H1 (cell line): ENCODE measurements at regions not wholly inside any gene's neighbourhood (a gene's known extent, or its start where the extent isn't known, plus 50 kb on each side); places are given as distances from the start of the nearest gene placed in this dataset.

Source experiments
- CTCF ChIA-PET: fragments of 300-600 bp; sonication (Branson Sonifier 250); formaldehyde crosslinking; loops from one replicate; lab custom pipeline; 2021; ENCODE audit not compliant: partially characterized antibody; lab: Charles Lee
- POLR2A ChIA-PET: fragments of 300-600 bp; sonication (Branson Sonifier 250); formaldehyde crosslinking; loops from one replicate; lab custom pipeline; 2021; ENCODE audit warnings: inconsistent platforms; ENCODE audit not compliant: partially characterized antibody; lab: Charles Lee
- DNase-seq, 2 experiments: peaks; one replicate each; pipeline versions ENCODE4 v3.0.0 to v3.0.0-alpha.2; 2010 to 2022; ENCODE audit warnings: low spot score in 2 of 2, low read depth in 1 of 2, mixed read lengths in 1 of 2
- FAIRE-seq: peaks from 2 replicates; lab custom pipeline; 2011; peaks lifted over from hg19 to GRCh38; lab: Jason Lieb, UNC
- H2AFZ ChIP-seq: 2 replicates; pipeline ENCODE4 v1.8.1; 2012; ENCODE audit warnings: low read length, inconsistent platforms
- H2AK5ac ChIP-seq: 2 replicates; pipeline ENCODE4 v1.6.1; 2013; ENCODE audit warnings: low read depth, low read length
- H2BK120ac ChIP-seq: replicated peaks from 2 replicates; pipeline ENCODE3; 2013; ENCODE audit warnings: low read depth, low read length, inconsistent platforms
- H2BK12ac ChIP-seq: 2 replicates; pipeline ENCODE4 v1.6.1; 2013; ENCODE audit warnings: low read depth, low read length
- H2BK15ac ChIP-seq: 2 replicates; pipeline ENCODE4 v1.6.1; 2013; ENCODE audit warnings: low read length
- H2BK20ac ChIP-seq: 2 replicates; pipeline ENCODE4 v1.6.1; 2013; ENCODE audit warnings: low read length
- H2BK5ac ChIP-seq: 2 replicates; pipeline ENCODE4 v1.6.1; 2013; ENCODE audit warnings: low read depth, low read length
- H3K14ac ChIP-seq: 2 replicates; pipeline ENCODE4 v1.6.1; 2013; ENCODE audit warnings: inconsistent platforms; ENCODE audit not compliant: insufficient read length
- H3K18ac ChIP-seq: 2 replicates; pipeline ENCODE4 v1.6.1; 2013; ENCODE audit warnings: low read length; ENCODE audit errors: extremely low read depth
- H3K23ac ChIP-seq: 2 replicates; pipeline ENCODE4 v1.6.1; 2013; ENCODE audit warnings: inconsistent platforms; ENCODE audit not compliant: insufficient read length
- H3K23me2 ChIP-seq: 2 replicates; pipeline ENCODE4 v1.6.1; 2013; ENCODE audit warnings: low read depth, low read length
- H3K27ac ChIP-seq: 2 replicates; pipeline ENCODE4 v1.6.1; 2011; ENCODE audit warnings: low read depth, low read length, inconsistent platforms
- H3K27me3 ChIP-seq, 4 experiments: replicated peaks in 1 of 4; 1 replicate in 1 of 4; 2 replicates in 3 of 4; pipeline versions ENCODE4 v1.6.1 to v1.8.1; 2011 to 2013; ENCODE audit warnings: low read length in 3 of 4, mild to moderate bottlenecking in 3 of 4, inconsistent platforms in 2 of 4, mixed read lengths in 2 of 4, moderate library complexity in 1 of 4; ENCODE audit not compliant: control insufficient read depth in 3 of 4, insufficient read depth in 3 of 4; ENCODE audit errors: extremely low read depth in 1 of 4
- H3K36me3 ChIP-seq, 4 experiments: 2 replicates each; pipeline versions ENCODE4 v1.6.1 to v1.8.1; 2011 to 2013; ENCODE audit warnings: mild to moderate bottlenecking in 4 of 4, low read length in 3 of 4, moderate library complexity in 2 of 4, control low read depth in 1 of 4, inconsistent platforms in 1 of 4; ENCODE audit not compliant: insufficient read depth in 4 of 4, control insufficient read depth in 2 of 4
- H3K4ac ChIP-seq: replicated peaks from 2 replicates; pipeline ENCODE3; 2013; ENCODE audit warnings: low read length, low read depth, mixed read lengths, inconsistent platforms; ENCODE audit not compliant: insufficient read length
- H3K4me1 ChIP-seq, 4 experiments: replicated peaks in 1 of 4; 1 replicate in 1 of 4; 2 replicates in 3 of 4; pipeline versions ENCODE4 v1.6.1 to v1.8.1; 2011 to 2013; ENCODE audit warnings: low read length in 3 of 4, inconsistent platforms in 2 of 4, mixed read lengths in 1 of 4; ENCODE audit not compliant: insufficient read depth in 4 of 4, control insufficient read depth in 3 of 4
- H3K4me2 ChIP-seq, 2 experiments: 2 replicates each; pipeline versions ENCODE4 v1.6.1 to v1.8.1; 2011 to 2013; ENCODE audit warnings: low read depth in 2 of 2, low read length in 2 of 2, control low read depth in 1 of 2, inconsistent platforms in 1 of 2, mild to moderate bottlenecking in 1 of 2; ENCODE audit not compliant: insufficient read depth in 1 of 2
- H3K4me3 ChIP-seq, 4 experiments: fragments of 200-600, 300-600 bp in 1 of 4; sonication (generic), shearing (Covaris generic), sonication (Bioruptor Twin) in 1 of 4; 2 replicates each; pipeline versions ENCODE4 v1.5.1 to v1.8.1; 2011 to 2016; ENCODE audit warnings: low read length in 4 of 4, low read depth in 3 of 4, control low read depth in 2 of 4, inconsistent platforms in 2 of 4, mild to moderate bottlenecking in 2 of 4, mixed read lengths in 1 of 4, moderate library complexity in 1 of 4; ENCODE audit not compliant: insufficient read depth in 2 of 4; ENCODE audit errors: extremely low read depth in 1 of 4
- H3K56ac ChIP-seq: replicated peaks from 2 replicates; pipeline ENCODE3; 2013; ENCODE audit warnings: low read depth, mild to moderate bottlenecking, mixed read lengths, low read length, inconsistent platforms; ENCODE audit not compliant: insufficient read length
- H3K79me1 ChIP-seq: 2 replicates; pipeline ENCODE4 v1.6.1; 2013; ENCODE audit warnings: low read depth, low read length, control low read depth
- H3K79me2 ChIP-seq, 2 experiments: 2 replicates each; pipeline versions ENCODE4 v1.6.1 to v1.8.1; 2012 to 2013; ENCODE audit warnings: low read length in 2 of 2, mild to moderate bottlenecking in 2 of 2, inconsistent platforms in 1 of 2; ENCODE audit not compliant: insufficient read depth in 2 of 2, control insufficient read depth in 1 of 2
- H3K9ac ChIP-seq, 4 experiments: replicated peaks in 1 of 4; 1 replicate in 1 of 4; 2 replicates in 3 of 4; pipeline versions ENCODE4 v1.6.1 to v1.8.1; 2011 to 2013; ENCODE audit warnings: low read depth in 3 of 4, low read length in 3 of 4, control low read depth in 2 of 4, mild to moderate bottlenecking in 2 of 4, moderate library complexity in 2 of 4, inconsistent platforms in 1 of 4; ENCODE audit errors: extremely low read depth in 1 of 4
- H3K9me3 ChIP-seq, 2 experiments: 2 replicates each; pipeline versions ENCODE4 v1.6.1 to v1.8.1; 2012 to 2013; ENCODE audit warnings: mild to moderate bottlenecking in 2 of 2, moderate library complexity in 2 of 2, control low read depth in 1 of 2, inconsistent platforms in 1 of 2, low read depth in 1 of 2, low read length in 1 of 2, mixed read lengths in 1 of 2; ENCODE audit not compliant: insufficient read depth in 2 of 2
- H4K20me1 ChIP-seq, 2 experiments: replicated peaks in 1 of 2; 2 replicates each; pipeline versions ENCODE3 to v1.8.1; 2011 to 2013; ENCODE audit warnings: inconsistent platforms in 2 of 2, low read length in 2 of 2, mild to moderate bottlenecking in 1 of 2; ENCODE audit not compliant: insufficient read depth in 2 of 2, control insufficient read depth in 1 of 2
- H4K5ac ChIP-seq: 2 replicates; pipeline ENCODE4 v1.6.1; 2013; ENCODE audit warnings: low read length, low read depth, mixed read lengths, inconsistent platforms; ENCODE audit not compliant: insufficient read length
- H4K8ac ChIP-seq: 2 replicates; pipeline ENCODE4 v1.8.0; 2013; ENCODE audit warnings: mild to moderate bottlenecking, moderate library complexity, low read length, inconsistent platforms; ENCODE audit not compliant: insufficient read depth; ENCODE audit errors: extremely low read depth
- H4K91ac ChIP-seq: replicated peaks from 2 replicates; pipeline ENCODE3; 2013; ENCODE audit warnings: low read length, mixed read lengths, inconsistent platforms; ENCODE audit not compliant: insufficient read length
- CBX5 ChIP-seq: fragments of 300-800, 300-1000 bp; sonication (generic); IDR thresholded peaks from 2 replicates; pipeline ENCODE4 v1.7.1; 2016; ENCODE audit warnings: antibody characterized with exemption, low read length, low read depth
- EZH2 ChIP-seq: fragments of 200-600 bp; sonication (generic); IDR thresholded peaks from 2 replicates; pipeline ENCODE4 v1.7.1; 2012; ENCODE audit warnings: low read depth, mild to moderate bottlenecking, moderate library complexity, low read length, inconsistent platforms; ENCODE audit not compliant: severe bottlenecking
- FOSL1 ChIP-seq: IDR thresholded peaks from 2 replicates; pipeline ENCODE4 v1.6.1; 2011; ENCODE audit warnings: mild to moderate bottlenecking, low read depth, low read length, moderate library complexity; ENCODE audit not compliant: insufficient read depth
- RNF2 ChIP-seq: fragments of 200-900, 300-1000 bp; sonication (generic); IDR thresholded peaks from 2 replicates; pipeline ENCODE4 v1.7.1; 2016; ENCODE audit warnings: borderline replicate concordance, low read depth, mild to moderate bottlenecking, antibody characterized with exemption, low read length; ENCODE audit not compliant: poor library complexity, severe bottlenecking; ENCODE audit errors: missing control alignments
- USF2 ChIP-seq: IDR thresholded peaks from 2 replicates; pipeline ENCODE4 v1.6.1; 2011; ENCODE audit warnings: low read length, improper control_type of control experiment
- WGBS, 2 experiments: shearing (Covaris generic) in 1 of 2; methylation state at CpG; one replicate each; pipeline versions ENCODE4 v1.1.6 to v1.1.7; 2013 to 2015; ENCODE audit warnings: low lambda C conversion rate in 2 of 2, mixed read lengths in 2 of 2, inconsistent platforms in 1 of 2, low coverage in 1 of 2, missing lambda C conversion rate in 1 of 2; ENCODE audit not compliant: insufficient replicate concordance in 2 of 2, insufficient coverage in 1 of 2, insufficient read length in 1 of 2; ENCODE audit errors: extremely low coverage in 1 of 2, missing lambda C conversion rate in 1 of 2; 5-methylcytosine and 5-hydroxymethylcytosine counted together
- TF ChIP-seq, protein P1 (sequence below): IDR thresholded peaks from 2 replicates; pipeline ENCODE4 v1.6.1; 2012; ENCODE audit warnings: inconsistent platforms

DNA sequence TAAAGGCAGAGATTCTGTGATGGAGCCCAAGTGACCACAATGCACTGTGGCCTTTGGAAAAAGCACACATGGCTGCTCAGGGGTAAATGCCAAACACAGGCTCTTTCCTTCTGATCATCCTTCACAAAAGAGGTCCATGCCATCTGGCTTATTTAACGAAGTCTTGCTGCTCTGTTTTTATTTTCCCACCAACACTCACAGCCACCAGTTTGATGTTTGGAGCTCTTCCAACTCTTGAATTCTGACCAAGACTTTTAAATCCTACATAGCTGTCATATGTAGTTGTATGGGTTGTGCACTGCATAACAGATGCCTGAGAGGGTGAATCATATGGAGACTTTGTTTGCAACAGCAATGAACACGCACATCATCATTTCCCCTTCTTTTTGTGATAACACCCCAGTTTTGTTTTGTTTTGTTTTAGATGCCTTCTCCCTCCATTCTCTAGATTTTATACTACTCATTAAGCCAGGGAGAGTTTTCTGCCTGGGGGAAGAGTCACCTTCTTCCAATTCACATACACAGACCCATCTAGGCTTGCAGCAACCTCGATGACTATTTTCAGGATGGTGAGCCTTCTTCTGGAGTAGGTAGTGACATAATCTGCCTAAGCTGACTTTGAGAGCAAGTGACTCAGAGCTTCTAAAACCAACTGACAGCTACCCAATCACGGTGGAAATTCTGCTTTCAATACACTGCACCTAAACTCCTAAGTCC lies 145.2 kb upstream of the WSCD2 start:
- no peak overlapping the region for H2BK15ac ChIP-seq
- H2BK12ac ChIP-seq: no peak overlapping the region
- no peak for TF ChIP-seq FOSL1
- TF ChIP-seq USF2: no peak
- TF ChIP-seq, protein P1, sequence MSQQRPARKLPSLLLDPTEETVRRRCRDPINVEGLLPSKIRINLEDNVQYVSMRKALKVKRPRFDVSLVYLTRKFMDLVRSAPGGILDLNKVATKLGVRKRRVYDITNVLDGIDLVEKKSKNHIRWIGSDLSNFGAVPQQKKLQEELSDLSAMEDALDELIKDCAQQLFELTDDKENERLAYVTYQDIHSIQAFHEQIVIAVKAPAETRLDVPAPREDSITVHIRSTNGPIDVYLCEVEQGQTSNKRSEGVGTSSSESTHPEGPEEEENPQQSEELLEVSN: no peak
- TF ChIP-seq CBX5: no peak
- TF ChIP-seq EZH2: no peak
- no peak for TF ChIP-seq RNF2
- TF ChIP-seq, all 59 proteins: peak for 0
- Histone ChIP-seq H3K36me3 (no peaks in the 10 kb centered on the region), H3K18ac (no peak overlapping the region), H2AFZ (no peak overlapping the region), H2BK120ac (no peak overlapping the region), H2BK20ac (no peak overlapping the region), H3K79me2 (no peaks in the 10 kb centered on the region), H4K5ac (no peak overlapping the region), H3K9ac (no peak overlapping the region), H2AK5ac (no peak overlapping the region), H3K4me3 (no peak overlapping the region), H3K23ac (no peak overlapping the region), H3K14ac (no peak overlapping the region), H3K4me1 (no peaks in the 10 kb centered on the region), H3K9me3 (no peaks in the 10 kb centered on the region), H3K79me1 (no peaks in the 10 kb centered on the region), H3K4me2 (no peak overlapping the region), H3K27ac (no peak overlapping the region), H4K20me1 (no peaks in the 10 kb centered on the region), H3K56ac (no peak overlapping the region), H4K8ac (no peak overlapping the region), H3K4ac (no peak overlapping the region), H2BK5ac (no peak overlapping the region), H3K23me2 (no peaks in the 10 kb centered on the region), H4K91ac (no peak overlapping the region), H3K27me3 (peaks cover 0 to 1% (median 0%) of the 10 kb centered on the region in 4 experiments; a peak in 2 of 7 replicates)
- DNase-seq (no peak), FAIRE-seq (no peak)
- WGBS, 2 experiments: 90% methylated on average over 4 of the region's 4 CpGs; no CpG with 5 or more reads in 1 of the 2 experiments
- ChIA-PET POLR2A (no interaction called here), CTCF (interaction anchor here (1.2 to 8.9 kb wide), 2 partner anchors 8 to 71 kb away, joined by 3 to 76 read pairs; no protein-coding TSS in a partner anchor)
